Fibroblast of villous mesenchyme (primary cell): ENCODE measurements at regions not wholly inside any gene's neighbourhood (a gene's known extent, or its start where the extent isn't known, plus 50 kb on each side); places are given as distances from the start of the nearest gene placed in this dataset.

Experiments used
- DNase-seq: peaks from one replicate; pipeline ENCODE4 v3.0.0-alpha.2; 2010; ENCODE audit warnings: low read depth
- H3K4me3 ChIP-seq: 2 replicates; pipeline ENCODE4 v1.5.1; 2011; ENCODE audit warnings: low read depth, mild to moderate bottlenecking, low read length
- CTCF ChIP-seq: IDR thresholded peaks from 2 replicates; pipeline ENCODE4 v1.5.1; 2012; ENCODE audit warnings: low read depth, mild to moderate bottlenecking, low read length; ENCODE audit not compliant: insufficient read depth

- no peak for DNase-seq
- H3K4me3 ChIP-seq: no peak overlapping the region
- no peak for TF ChIP-seq CTCF
Measured at GRCh38 chr2:176597916-176598315, 328.7 kb downstream of the MTX2 start.

GRCh38 chr2:176598351-176598750 is 329.1 kb downstream of the MTX2 start:
- no peak overlapping the region for H3K4me3 ChIP-seq
- no peak for DNase-seq
- no peak for TF ChIP-seq CTCF

- no peak overlapping the region for H3K4me3 ChIP-seq
- DNase-seq: no peak
- no peak for TF ChIP-seq CTCF
Measured at GRCh38 chr2:176599796-176600485, 330.7 kb downstream of the MTX2 start.

- H3K4me3 ChIP-seq: no peak overlapping the region
- peak; percentile 30 for DNase-seq
- no peak for TF ChIP-seq CTCF
Measured at GRCh38 chr2:176601066-176601465, 331.8 kb downstream of the MTX2 start.

GRCh38 chr2:176612036-176612435 is 342.8 kb downstream of the MTX2 start:
- no peak for TF ChIP-seq CTCF
- no peak overlapping the region for H3K4me3 ChIP-seq
- no peak for DNase-seq

- TF ChIP-seq CTCF: no peak
- no peak for DNase-seq
- H3K4me3 ChIP-seq: no peak overlapping the region
Measured at GRCh38 chr2:176612736-176613135, 343.5 kb downstream of the MTX2 start.
